Hepatocyte (in vitro differentiated cells): ENCODE measurements at regions not wholly inside any gene's neighbourhood (a gene's known extent, or its start where the extent isn't known, plus 50 kb on each side); places are given as distances from the start of the nearest gene placed in this dataset.

Experiments used
- EZH2 ChIP-seq: fragments of 200-600 bp; sonication (generic); IDR thresholded peaks from 2 replicates; pipeline ENCODE4 v1.6.1; 2016; ENCODE audit warnings: antibody characterized with exemption, mild to moderate bottlenecking, borderline replicate concordance
- TF ChIP-seq, protein P1 (sequence below): fragments of 200-600 bp; sonication (generic); IDR thresholded peaks from 2 replicates; pipeline ENCODE4 v1.5.1; 2016; ENCODE audit warnings: antibody characterized with exemption, mild to moderate bottlenecking; ENCODE audit not compliant: poor library complexity

- TF ChIP-seq, protein P1, sequence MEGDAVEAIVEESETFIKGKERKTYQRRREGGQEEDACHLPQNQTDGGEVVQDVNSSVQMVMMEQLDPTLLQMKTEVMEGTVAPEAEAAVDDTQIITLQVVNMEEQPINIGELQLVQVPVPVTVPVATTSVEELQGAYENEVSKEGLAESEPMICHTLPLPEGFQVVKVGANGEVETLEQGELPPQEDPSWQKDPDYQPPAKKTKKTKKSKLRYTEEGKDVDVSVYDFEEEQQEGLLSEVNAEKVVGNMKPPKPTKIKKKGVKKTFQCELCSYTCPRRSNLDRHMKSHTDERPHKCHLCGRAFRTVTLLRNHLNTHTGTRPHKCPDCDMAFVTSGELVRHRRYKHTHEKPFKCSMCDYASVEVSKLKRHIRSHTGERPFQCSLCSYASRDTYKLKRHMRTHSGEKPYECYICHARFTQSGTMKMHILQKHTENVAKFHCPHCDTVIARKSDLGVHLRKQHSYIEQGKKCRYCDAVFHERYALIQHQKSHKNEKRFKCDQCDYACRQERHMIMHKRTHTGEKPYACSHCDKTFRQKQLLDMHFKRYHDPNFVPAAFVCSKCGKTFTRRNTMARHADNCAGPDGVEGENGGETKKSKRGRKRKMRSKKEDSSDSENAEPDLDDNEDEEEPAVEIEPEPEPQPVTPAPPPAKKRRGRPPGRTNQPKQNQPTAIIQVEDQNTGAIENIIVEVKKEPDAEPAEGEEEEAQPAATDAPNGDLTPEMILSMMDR: no peak
- TF ChIP-seq EZH2: no peak
Measured at GRCh38 chr12:90238663-90239271, 530.1 kb upstream of the ATP2B1 start.
